Epithelial cell of esophagus (primary cell): ENCODE measurements at regions not wholly inside any gene's neighbourhood (a gene's known extent, or its start where the extent isn't known, plus 50 kb on each side); places are given as distances from the start of the nearest gene placed in this dataset.
A peak's percentile ranks its signal among the peaks of the same experiment; 100 is the strongest.

Source experiments
- DNase-seq: peaks from one replicate; pipeline ENCODE4 v3.0.0; 2010; ENCODE audit warnings: low read depth
- H3K4me3 ChIP-seq: 2 replicates; pipeline ENCODE4 v1.5.1; 2011; ENCODE audit warnings: mild to moderate bottlenecking, low read length, control low read depth
- TF ChIP-seq, protein P1 (sequence below): IDR thresholded peaks from 2 replicates; pipeline ENCODE4 v1.5.1; 2011; ENCODE audit warnings: low read depth, mild to moderate bottlenecking, low read length, control low read depth, inconsistent platforms; ENCODE audit not compliant: insufficient read depth; ENCODE audit errors: missing control alignments

DNA sequence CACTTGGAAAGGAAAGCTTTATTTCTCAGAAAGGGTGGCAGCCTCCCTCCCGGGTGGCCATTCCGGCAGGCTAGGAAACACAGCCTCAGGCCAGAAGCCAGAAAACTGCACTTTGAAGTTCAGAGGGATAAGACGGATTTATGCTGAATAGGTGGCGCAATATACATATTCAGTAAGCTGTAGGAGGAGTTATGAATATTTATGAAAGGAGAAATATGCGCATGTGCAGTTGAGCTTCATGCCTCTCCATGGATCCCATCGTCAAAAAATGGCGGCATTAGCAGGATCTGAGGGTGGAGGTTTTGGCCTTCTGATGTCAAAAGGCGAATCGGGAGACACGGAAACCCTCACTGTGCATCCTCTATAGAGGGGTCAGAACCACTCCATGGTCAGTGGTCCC lies 82.3 kb downstream of the KATNIP start:
- TF ChIP-seq, protein P1, sequence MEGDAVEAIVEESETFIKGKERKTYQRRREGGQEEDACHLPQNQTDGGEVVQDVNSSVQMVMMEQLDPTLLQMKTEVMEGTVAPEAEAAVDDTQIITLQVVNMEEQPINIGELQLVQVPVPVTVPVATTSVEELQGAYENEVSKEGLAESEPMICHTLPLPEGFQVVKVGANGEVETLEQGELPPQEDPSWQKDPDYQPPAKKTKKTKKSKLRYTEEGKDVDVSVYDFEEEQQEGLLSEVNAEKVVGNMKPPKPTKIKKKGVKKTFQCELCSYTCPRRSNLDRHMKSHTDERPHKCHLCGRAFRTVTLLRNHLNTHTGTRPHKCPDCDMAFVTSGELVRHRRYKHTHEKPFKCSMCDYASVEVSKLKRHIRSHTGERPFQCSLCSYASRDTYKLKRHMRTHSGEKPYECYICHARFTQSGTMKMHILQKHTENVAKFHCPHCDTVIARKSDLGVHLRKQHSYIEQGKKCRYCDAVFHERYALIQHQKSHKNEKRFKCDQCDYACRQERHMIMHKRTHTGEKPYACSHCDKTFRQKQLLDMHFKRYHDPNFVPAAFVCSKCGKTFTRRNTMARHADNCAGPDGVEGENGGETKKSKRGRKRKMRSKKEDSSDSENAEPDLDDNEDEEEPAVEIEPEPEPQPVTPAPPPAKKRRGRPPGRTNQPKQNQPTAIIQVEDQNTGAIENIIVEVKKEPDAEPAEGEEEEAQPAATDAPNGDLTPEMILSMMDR = no peak
- no peak for DNase-seq
- no peak overlapping the region for H3K4me3 ChIP-seq

DNA sequence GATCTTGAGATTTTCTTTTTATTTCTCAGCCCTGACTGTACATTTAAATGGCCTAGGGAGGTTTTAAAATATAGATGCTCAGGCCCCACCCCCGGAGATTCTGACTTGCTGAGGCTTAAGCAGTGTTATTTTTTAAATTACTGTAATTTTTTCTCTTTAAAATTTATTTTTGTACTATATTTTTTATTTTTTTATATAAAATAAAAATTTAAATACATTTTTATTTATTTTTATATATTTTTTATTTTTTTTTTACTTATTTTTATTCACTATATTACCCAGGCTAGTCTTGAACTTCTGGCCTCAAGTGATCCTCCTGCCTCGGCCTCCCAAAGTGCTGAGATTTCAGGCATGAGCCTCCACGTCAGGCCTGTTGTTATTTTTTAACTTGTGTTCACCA lies 83.3 kb downstream of the KATNIP start:
- DNase-seq = no peak
- TF ChIP-seq, protein P1 = no peak
- no peak overlapping the region for H3K4me3 ChIP-seq

DNA sequence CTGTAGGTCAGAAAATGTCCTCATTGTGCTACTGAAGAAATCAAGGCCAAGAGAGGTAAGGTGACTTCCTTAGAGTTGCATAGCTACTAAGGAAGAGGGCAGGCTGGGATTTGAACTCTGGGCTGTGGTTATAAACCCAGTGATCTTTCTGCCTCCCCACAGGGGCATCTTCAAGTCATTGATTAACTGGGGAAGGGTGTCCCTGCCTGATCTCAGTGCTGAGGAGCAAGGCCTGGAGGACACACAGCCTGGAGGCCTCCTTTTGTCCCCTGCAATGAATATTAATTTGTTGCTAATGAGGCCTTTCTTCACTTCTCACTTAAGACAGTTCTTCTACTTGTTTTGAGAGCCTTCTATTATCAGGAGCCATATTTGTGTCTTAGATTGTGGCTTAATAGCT lies 83.8 kb downstream of the KATNIP start:
- no peak overlapping the region for H3K4me3 ChIP-seq
- TF ChIP-seq, protein P1 = no peak
- no peak for DNase-seq

DNA sequence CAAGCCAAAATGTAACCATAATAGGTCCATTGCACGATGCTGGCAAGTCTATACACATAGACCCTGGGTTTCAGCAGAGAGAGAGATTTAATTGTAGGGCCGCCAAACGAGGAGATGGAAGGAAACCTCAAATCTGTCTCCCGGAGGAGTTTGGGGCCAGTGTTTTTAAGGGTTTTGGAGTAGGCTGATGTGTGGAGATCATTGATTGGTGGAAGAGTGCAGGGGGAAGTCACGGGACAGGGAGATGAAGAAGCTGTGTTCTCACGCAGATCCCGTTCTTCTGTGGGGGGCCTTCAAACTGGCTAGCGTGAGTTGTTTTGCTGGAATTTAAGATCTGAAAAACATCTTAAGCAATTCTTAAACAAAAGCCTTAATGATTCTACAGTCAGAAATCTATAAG lies 84.8 kb downstream of the KATNIP start:
- no peak overlapping the region for H3K4me3 ChIP-seq
- DNase-seq = no peak
- TF ChIP-seq, protein P1 = no peak

DNA sequence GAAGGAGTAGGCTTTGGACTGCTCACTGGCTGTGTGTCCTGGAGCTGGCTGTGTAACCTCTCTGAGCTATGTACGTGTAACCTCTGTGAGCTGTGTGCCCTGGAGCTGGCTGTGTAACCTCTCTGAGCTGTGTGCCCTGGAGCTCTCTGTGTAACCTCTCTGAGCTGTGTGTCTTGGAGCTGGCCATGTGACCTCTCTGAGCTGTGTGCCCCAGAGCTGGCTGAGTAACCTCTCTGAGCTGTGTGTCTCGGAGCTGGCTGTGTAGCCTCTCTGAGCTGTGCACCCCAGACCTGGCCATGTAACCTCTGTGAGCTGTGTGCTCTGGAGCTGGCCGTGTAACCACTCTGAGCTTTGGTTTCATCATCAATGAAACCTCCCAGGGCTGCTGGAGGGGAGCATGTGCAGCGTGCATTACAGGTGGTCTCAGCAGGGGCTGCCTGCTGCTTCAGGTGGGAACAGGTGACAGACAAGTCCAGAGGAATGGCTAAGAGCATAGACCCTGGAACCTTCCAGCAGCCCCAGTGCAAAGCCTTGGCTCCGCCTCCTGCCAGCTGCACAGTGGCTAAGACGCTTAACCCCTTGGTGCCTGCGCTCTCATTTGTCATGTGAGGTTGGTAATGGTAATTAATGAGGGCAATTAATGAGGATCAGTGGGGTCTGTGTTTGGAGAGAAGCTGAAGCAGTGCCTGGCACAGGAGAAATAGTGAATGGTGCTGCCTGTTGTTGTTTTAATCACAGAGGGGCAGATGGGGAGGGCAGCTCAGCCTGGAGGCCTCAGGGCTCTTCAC lies 86.7 kb downstream of the KATNIP start:
- no peak for DNase-seq
- no peak overlapping the region for H3K4me3 ChIP-seq
- TF ChIP-seq, protein P1 = no peak

DNA sequence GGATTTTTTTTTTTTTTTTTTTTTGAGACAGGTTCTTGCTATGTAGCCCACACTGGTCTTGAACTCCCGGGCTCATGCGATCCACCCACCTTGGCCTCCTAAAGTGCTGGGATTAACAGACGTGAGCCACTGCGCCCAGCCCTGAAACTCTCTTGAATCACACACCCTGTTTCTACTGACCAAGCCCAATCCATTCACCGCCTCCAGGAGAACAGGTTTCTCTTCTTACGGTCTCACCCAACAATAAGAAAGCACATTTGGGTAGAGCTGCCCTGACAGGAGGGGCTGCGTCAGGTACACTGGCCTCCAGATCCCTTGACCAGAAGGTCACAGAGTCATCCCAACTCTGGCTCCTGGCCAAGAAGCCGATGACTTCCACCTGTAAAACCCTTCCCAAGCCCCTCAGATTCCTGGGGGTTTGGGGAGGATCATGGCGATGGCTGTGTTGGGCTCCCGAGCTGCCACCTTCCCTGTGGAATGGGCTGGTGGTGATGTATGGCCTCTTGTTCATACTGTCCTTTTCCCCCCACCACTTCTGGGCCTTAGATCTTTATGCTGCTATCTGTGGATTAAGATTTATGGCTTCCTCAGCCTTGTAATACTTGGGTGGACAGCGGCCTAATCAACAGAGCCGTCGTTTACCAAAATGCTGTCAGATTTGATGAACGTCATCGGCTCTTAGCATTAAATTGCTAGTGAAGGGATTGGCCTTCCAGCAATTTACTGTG lies 89.1 kb downstream of the KATNIP start:
- DNase-seq = peak; percentile 92
- H3K4me3 ChIP-seq = no peak overlapping the region
- TF ChIP-seq, protein P1 = no peak
